Activated B cell treated with CpG ODN at 0.5 μM for 24 hours (primary cell): ENCODE measurements at regions not wholly inside any gene's neighbourhood (a gene's known extent, or its start where the extent isn't known, plus 50 kb on each side); places are given as distances from the start of the nearest gene placed in this dataset.

Source experiments
- ATAC-seq: fragments of 200-7000 bp; cut with Tn5 transposase; one replicate; pipeline ENCODE4 v1.10.0; 2021; ENCODE audit warnings: low read depth, mild to moderate bottlenecking, moderate library complexity
- CTCF ChIA-PET: fragments of 350-600 bp; sonication (Branson Sonifier 250); formaldehyde crosslinking; loops from one replicate; lab custom pipeline; 2021; ENCODE audit warnings: antibody characterized with exemption; lab: Charles Lee
- POLR2A ChIA-PET: fragments of 350-600 bp; sonication (Branson Sonifier 250); formaldehyde crosslinking; loops from one replicate; lab custom pipeline; 2021; ENCODE audit warnings: antibody characterized with exemption; lab: Charles Lee
- DNase-seq: peaks from one replicate; pipeline ENCODE4 v3.0.0; 2022
- H3K27ac Mint-ChIP-seq: one replicate; pipeline ENCODE4 v1.8.0; 2020; ENCODE audit warnings: mixed read lengths
- H3K27me3 Mint-ChIP-seq: one replicate; pipeline ENCODE4 v1.8.0; 2021; ENCODE audit warnings: mixed read lengths
- H3K36me3 Mint-ChIP-seq: one replicate; pipeline ENCODE4 v1.8.0; 2021; ENCODE audit warnings: low read depth, mixed read lengths
- H3K4me1 Mint-ChIP-seq: one replicate; pipeline ENCODE4 v1.8.0; 2021; ENCODE audit warnings: mixed read lengths
- H3K4me3 Mint-ChIP-seq: one replicate; pipeline ENCODE4 v1.8.0; 2020; ENCODE audit warnings: mild to moderate bottlenecking, mixed read lengths
- H3K9me3 Mint-ChIP-seq: one replicate; pipeline ENCODE4 v1.8.0; 2020; ENCODE audit warnings: mixed read lengths
- CTCF ChIP-seq: fragments of 200-600 bp; IDR thresholded peaks from one replicate; pipeline ENCODE4 v1.8.0; 2022; ENCODE audit warnings: antibody characterized with exemption, mild to moderate bottlenecking
- intact Hi-C: fragments of 100-400 bp; cut with micrococcal nuclease; formaldehyde crosslinking; loops from one replicate; pipeline ENCODE4 v1.15.1; 2024

- ChIA-PET CTCF (interaction anchor here (4.3 kb wide), 1 partner anchor 520 kb away, joined by 21 read pairs; no protein-coding TSS in a partner anchor), POLR2A (no interaction called here)
- ATAC-seq (no peak), DNase-seq (no peak)
- intact Hi-C loops = loop anchor here (5.0 kb wide), 3 partner anchors 625 to 1400 kb away; no protein-coding TSS in a partner anchor
- H3K4me3 Mint-ChIP-seq = no peak overlapping the region
- H3K36me3 Mint-ChIP-seq = no peaks in the 10 kb centered on the region
- H3K27me3 Mint-ChIP-seq = peaks cover 23% of the 10 kb centered on the region
- no peak for TF ChIP-seq CTCF
- H3K4me1 Mint-ChIP-seq = no peaks in the 10 kb centered on the region
- H3K9me3 Mint-ChIP-seq = no peaks in the 10 kb centered on the region
- no peak overlapping the region for H3K27ac Mint-ChIP-seq
These were observed 137.1 kb upstream of the WSCD2 start for GRCh38 chr12:107992029-107992428.

- ATAC-seq (peak; percentile 31), DNase-seq (no peak)
- Mint-ChIP-seq H3K4me3 (no peak overlapping the region), H3K9me3 (no peaks in the 10 kb centered on the region), H3K4me1 (no peaks in the 10 kb centered on the region), H3K27me3 (peaks cover 29% of the 10 kb centered on the region), H3K36me3 (no peaks in the 10 kb centered on the region), H3K27ac (no peak overlapping the region)
- TF ChIP-seq CTCF = no peak
- CTCF ChIA-PET = interaction anchor here (4.3 kb wide), 1 partner anchor 519 kb away, joined by 21 read pairs; no protein-coding TSS in a partner anchor
- intact Hi-C loops = loop anchor here (5.0 kb wide), 3 partner anchors 624 to 1399 kb away; no protein-coding TSS in a partner anchor
- POLR2A ChIA-PET = no interaction called here
These were observed 136.1 kb upstream of the WSCD2 start for GRCh38 chr12:107992870-107993451.

- intact Hi-C loops = no loop called here
- Mint-ChIP-seq H3K4me1 (no peaks in the 10 kb centered on the region), H3K27me3 (peaks cover 47% of the 10 kb centered on the region), H3K4me3 (no peak overlapping the region), H3K27ac (no peak overlapping the region), H3K36me3 (no peaks in the 10 kb centered on the region), H3K9me3 (peaks cover 13% of the 10 kb centered on the region)
- POLR2A ChIA-PET = no interaction called here
- CTCF ChIA-PET = no interaction called here
- ATAC-seq (no peak), DNase-seq (no peak)
- TF ChIP-seq CTCF = no peak
These were observed 130.2 kb upstream of the WSCD2 start for GRCh38 chr12:107998863-107999262.

- Mint-ChIP-seq H3K4me3 (no peak overlapping the region), H3K27me3 (peaks cover 42% of the 10 kb centered on the region), H3K9me3 (peaks cover 13% of the 10 kb centered on the region), H3K27ac (no peak overlapping the region), H3K36me3 (no peaks in the 10 kb centered on the region), H3K4me1 (no peaks in the 10 kb centered on the region)
- ATAC-seq (no peak), DNase-seq (no peak)
- no peak for TF ChIP-seq CTCF
- ChIA-PET POLR2A (no interaction called here), CTCF (no interaction called here)
- intact Hi-C loops = no loop called here
These were observed 129.0 kb upstream of the WSCD2 start for GRCh38 chr12:108000111-108000510.

GRCh38 chr12:108004319-108004718 lies 124.8 kb upstream of the WSCD2 start:
- Mint-ChIP-seq H3K4me1 (no peaks in the 10 kb centered on the region), H3K36me3 (no peaks in the 10 kb centered on the region), H3K27ac (no peak overlapping the region), H3K27me3 (peaks cover 37% of the 10 kb centered on the region), H3K9me3 (peaks cover 4% of the 10 kb centered on the region), H3K4me3 (no peak overlapping the region)
- ATAC-seq = no peak
- POLR2A ChIA-PET = no interaction called here
- intact Hi-C loops = no loop called here
- CTCF ChIA-PET = no interaction called here
- DNase-seq = no peak
- TF ChIP-seq CTCF = no peak
